ENCODE measurements at regions not wholly inside any gene's neighbourhood (a gene's known extent, or its start where the extent isn't known, plus 50 kb on each side); places are given as distances from the start of the nearest gene placed in this dataset.

GRCh38 chr9:102594241-102594640 lies 400.9 kb upstream of the CYLC2 start:
- Histone ChIP-seq H3K9me3 (peaks cover 0 to 4% (median 0%) of the 10 kb centered on the region in 4 donors), H3K4me1 (no peaks in the 10 kb centered on the region), H3K4me3 (no peak overlapping the region), H3K27ac (replicated peaks in 1 of 4) (no peak overlapping the region), H3K36me3 (no peaks in the 10 kb centered on the region), H3K27me3 (no peaks in the 10 kb centered on the region)
- DNase-seq (ENCODE audit: extremely low spot score), result no peak
- WGBS, result 81% methylated on average over 3 of the region's 3 CpGs
- intact Hi-C loops (cut with DNase I), result no loop called here
- TF ChIP-seq POLR2A (IDR thresholded peaks at IDR 0.05; ENCODE audit: low read depth) (no peak), POLR2AphosphoS5 (IDR thresholded peaks at IDR 0.05) (no peak)
- TF ChIP-seq, protein P1, sequence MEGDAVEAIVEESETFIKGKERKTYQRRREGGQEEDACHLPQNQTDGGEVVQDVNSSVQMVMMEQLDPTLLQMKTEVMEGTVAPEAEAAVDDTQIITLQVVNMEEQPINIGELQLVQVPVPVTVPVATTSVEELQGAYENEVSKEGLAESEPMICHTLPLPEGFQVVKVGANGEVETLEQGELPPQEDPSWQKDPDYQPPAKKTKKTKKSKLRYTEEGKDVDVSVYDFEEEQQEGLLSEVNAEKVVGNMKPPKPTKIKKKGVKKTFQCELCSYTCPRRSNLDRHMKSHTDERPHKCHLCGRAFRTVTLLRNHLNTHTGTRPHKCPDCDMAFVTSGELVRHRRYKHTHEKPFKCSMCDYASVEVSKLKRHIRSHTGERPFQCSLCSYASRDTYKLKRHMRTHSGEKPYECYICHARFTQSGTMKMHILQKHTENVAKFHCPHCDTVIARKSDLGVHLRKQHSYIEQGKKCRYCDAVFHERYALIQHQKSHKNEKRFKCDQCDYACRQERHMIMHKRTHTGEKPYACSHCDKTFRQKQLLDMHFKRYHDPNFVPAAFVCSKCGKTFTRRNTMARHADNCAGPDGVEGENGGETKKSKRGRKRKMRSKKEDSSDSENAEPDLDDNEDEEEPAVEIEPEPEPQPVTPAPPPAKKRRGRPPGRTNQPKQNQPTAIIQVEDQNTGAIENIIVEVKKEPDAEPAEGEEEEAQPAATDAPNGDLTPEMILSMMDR (IDR thresholded peaks at IDR 0.05), result no peak

- no peaks in the 10 kb centered on the region for H3K9me3 ChIP-seq
- DNase-seq (ENCODE audit: extremely low spot score), result no peak
- TF ChIP-seq EP300 (IDR thresholded peaks at IDR 0.05), result no peak
- TF ChIP-seq POLR2A (IDR thresholded peaks at IDR 0.05; ENCODE audit: low read depth), result no peak
- TF ChIP-seq, protein P1 (IDR thresholded peaks at IDR 0.05), result no peak
- no peak for TF ChIP-seq POLR2AphosphoS5 (IDR thresholded peaks at IDR 0.05)
- H3K4me3 ChIP-seq, result no peak overlapping the region
- H3K27ac ChIP-seq (replicated peaks in 1 of 4), result no peak overlapping the region
- H3K27me3 ChIP-seq, result no peaks in the 10 kb centered on the region
- H3K36me3 ChIP-seq, result no peaks in the 10 kb centered on the region
- H3K4me1 ChIP-seq, result no peaks in the 10 kb centered on the region
- intact Hi-C loops (cut with DNase I), result no loop called here
- 24% methylated on average over 2 of the region's 2 CpGs for WGBS
These were observed 407.9 kb upstream of the CYLC2 start for GRCh38 chr9:102587281-102587680.

DNA sequence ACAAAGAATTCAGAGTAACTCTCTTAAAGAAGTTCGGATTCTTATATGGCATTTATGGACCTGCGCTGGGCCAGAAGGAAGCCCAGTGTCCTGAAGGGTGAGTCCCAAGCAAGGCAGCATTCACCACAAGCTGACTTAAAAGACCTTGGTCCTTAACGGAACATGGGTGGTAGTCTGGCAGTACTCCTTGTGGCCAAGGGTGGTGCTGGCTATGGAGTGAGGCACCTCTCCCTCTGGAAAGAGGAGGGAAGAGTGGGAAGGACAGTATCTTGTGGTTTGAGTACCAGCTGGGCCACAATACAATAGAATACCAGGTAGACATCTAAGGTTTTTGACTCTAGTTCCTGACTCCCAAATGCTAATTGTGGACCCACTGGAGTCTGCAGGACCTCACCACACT lies 425.7 kb upstream of the CYLC2 start:
- no peaks in the 10 kb centered on the region for H3K4me1 ChIP-seq
- no peaks in the 10 kb centered on the region for H3K9me3 ChIP-seq
- TF ChIP-seq, protein P1 (IDR thresholded peaks at IDR 0.05), result no peak
- TF ChIP-seq EP300 (IDR thresholded peaks at IDR 0.05) (no peak), POLR2AphosphoS5 (IDR thresholded peaks at IDR 0.05) (no peak), POLR2A (IDR thresholded peaks at IDR 0.05; ENCODE audit: low read depth) (no peak)
- DNase-seq (ENCODE audit: extremely low spot score), result no peak
- intact Hi-C loops (cut with DNase I), result no loop called here
- 81% methylated on average over 3 of the region's 3 CpGs for whole genome bisulfite sequencing
- no peaks in the 10 kb centered on the region for H3K36me3 ChIP-seq
- H3K27ac ChIP-seq (replicated peaks in 1 of 4), result no peak overlapping the region
- no peak overlapping the region for H3K4me3 ChIP-seq
- no peaks in the 10 kb centered on the region for H3K27me3 ChIP-seq

DNA sequence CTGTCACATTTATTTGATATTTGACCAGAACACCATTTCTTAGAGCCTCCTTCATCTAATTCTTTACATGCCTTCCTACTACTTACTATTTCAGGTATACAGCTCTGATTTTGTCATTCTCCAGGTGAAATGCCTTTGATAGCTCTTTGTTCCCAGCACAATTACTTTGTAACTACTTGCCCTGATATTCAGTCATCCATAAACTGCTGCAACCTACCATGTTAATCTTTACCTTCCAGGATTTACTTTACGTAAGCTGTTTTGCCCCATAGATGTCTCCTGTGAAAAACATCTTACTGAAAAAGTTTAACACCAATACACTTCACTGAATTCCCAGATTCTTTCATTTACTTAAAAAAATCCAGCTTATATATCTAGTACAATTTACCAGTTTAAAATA lies 443.8 kb upstream of the CYLC2 start:
- TF ChIP-seq POLR2A (IDR thresholded peaks at IDR 0.05; ENCODE audit: low read depth) (no peak), POLR2AphosphoS5 (IDR thresholded peaks at IDR 0.05) (no peak), EP300 (IDR thresholded peaks at IDR 0.05) (no peak)
- TF ChIP-seq, protein P1 (IDR thresholded peaks at IDR 0.05), result no peak
- no peak for DNase-seq (ENCODE audit: extremely low spot score)
- Histone ChIP-seq H3K9me3 (no peaks in the 10 kb centered on the region), H3K36me3 (no peaks in the 10 kb centered on the region), H3K27me3 (no peaks in the 10 kb centered on the region), H3K4me1 (no peaks in the 10 kb centered on the region), H3K4me3 (no peak overlapping the region), H3K27ac (replicated peaks in 1 of 4) (no peak overlapping the region)
- intact Hi-C loops (cut with DNase I), result no loop called here
- whole genome bisulfite sequencing, result 90% methylated on average over 1 of the region's 1 CpG

GRCh38 chr9:102550886-102551285 lies 444.2 kb upstream of the CYLC2 start:
- Histone ChIP-seq H3K9me3 (no peaks in the 10 kb centered on the region), H3K27ac (replicated peaks in 1 of 4) (no peak overlapping the region), H3K4me3 (no peak overlapping the region), H3K27me3 (no peaks in the 10 kb centered on the region), H3K4me1 (no peaks in the 10 kb centered on the region), H3K36me3 (no peaks in the 10 kb centered on the region)
- 83% methylated on average over 3 of the region's 3 CpGs for WGBS
- intact Hi-C loops (cut with DNase I), result no loop called here
- DNase-seq (ENCODE audit: extremely low spot score), result no peak
- TF ChIP-seq EP300 (IDR thresholded peaks at IDR 0.05), result no peak

Data from esophagus muscularis mucosa (tissue), 4 donors.